GM19397 (cell line): ENCODE measurements at regions not wholly inside any gene's neighbourhood (a gene's known extent, or its start where the extent isn't known, plus 50 kb on each side); places are given as distances from the start of the nearest gene placed in this dataset.

Experiments
- ATAC-seq: cut with Tn5 transposase; IDR thresholded peaks from one replicate; pipeline ENCODE4 v1.9.1; 2021; ENCODE audit warnings: mild to moderate bottlenecking, moderate library complexity; ENCODE audit not compliant: unreplicated experiment

DNA sequence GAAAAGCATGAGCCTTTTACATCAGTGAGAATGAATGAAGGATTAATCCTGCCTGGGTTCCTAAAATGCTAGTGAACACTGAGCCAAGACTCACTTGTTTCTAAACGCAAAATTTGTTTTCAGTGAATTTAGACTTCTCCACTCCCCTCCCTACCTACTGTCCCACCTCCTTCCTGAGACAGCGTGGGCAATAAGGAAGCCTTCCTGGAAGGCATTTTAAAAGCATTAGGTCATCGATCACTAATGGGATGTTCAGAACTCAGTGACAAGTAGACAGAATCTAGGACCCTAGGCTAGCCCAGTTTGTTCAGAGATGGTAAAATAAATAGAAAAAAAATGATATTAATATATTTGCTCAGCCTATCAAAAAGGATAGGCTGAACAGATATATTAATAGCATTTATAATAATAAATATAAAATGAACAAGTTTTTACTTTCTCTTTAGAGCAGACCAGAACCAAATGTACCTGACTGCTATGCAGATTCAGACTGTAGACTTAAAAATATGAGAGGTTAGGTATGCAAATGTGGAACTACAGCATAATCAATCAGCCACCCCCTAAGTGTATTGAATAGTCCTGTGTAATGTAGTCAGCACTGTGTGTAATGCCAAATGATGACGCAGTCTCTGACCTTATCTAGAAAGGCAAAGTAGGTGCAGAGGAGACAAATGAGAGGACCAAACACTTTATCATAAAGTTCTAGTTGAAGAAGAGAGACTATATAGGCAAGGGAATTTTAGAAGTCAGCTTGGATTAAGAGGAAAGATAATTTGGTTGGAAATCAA is 331.1 kb downstream of the GPAT3 start:
- no peak for ATAC-seq

DNA sequence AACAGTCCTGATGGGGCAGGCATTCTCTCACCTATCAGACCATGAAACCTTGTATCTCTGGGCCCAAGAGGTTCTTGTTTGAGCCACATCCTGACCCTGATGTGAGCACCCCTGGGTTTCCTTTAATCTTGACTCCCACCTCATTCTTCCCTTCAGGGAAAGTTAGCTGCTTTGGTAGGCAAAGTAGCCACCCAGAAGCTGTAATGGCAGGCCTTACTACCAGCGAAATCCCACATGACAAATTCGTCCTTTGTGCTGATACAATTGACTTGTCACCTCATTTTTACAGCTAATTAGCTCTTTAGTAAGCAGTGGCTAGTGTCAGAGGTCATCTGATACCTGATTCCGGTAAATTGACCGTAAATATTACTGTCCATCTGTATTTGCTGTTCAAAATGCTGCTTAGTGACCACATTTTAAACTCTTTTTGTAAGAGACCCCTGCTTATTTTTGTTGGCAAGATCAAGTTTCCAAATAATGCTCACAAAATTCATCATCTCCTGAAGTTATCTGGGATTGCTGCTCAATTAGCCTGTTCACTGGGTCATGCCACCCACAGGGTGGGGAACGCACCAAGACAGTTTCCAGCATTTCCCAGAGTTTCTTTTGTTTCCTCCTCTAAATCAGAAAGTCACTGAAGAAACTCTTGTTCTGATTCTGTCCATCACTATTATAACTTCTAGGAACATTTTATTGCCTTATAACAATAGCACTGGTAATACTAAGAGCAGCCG is 329.7 kb downstream of the GPAT3 start:
- no peak for ATAC-seq

DNA sequence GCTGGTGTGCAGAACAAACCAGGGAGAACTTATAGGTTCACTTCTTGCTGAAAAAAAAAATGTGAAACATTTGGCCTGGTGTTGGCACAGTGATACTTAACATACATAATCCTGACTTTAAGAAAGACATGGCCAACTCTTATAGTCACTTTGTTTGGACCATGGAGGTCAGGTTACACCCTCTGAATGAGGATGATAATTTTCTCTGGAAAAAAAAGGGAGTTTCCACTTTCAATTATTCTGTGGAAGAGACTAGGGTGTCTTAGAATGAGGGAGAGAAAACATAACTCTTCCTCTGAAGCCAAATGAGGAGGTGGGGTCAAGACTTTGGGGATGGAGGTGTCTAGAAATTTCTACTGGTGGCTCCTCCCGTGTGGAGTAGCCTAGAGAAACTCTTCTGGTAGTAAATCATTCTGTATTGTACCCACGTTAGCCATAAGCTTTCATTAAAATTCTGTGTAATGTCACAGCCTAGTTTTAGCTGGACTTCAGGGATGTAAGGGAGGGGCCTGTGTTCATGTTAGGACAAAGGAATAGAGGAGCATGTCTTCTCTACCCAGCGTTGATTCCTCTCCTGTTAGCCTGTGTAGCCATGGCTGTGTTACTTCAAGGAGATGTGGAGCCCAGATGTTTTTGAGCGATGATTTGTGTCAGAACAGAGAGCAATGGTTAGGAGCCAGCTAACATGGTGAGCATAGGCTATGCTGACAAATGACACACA is 328.3 kb downstream of the GPAT3 start:
- no peak for ATAC-seq

DNA sequence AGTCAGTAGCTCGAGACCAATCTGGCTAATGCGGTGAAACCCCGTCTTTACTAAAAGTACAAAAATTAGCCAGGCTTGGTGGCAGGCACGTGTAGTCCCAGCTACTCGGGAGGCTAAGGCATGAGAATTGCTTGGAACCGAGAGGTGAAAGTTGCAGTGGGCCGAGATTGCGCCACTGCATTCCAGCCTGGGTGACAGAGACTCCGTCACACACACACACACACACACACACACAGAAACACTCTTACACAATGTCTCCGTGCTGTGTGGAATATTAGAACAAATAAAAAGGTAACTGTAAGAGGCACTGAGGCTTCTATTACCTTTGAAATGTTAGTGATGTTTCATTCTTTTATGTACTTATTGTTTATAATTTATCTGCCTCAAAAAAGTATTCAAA is 326.6 kb downstream of the GPAT3 start:
- ATAC-seq: no peak

DNA sequence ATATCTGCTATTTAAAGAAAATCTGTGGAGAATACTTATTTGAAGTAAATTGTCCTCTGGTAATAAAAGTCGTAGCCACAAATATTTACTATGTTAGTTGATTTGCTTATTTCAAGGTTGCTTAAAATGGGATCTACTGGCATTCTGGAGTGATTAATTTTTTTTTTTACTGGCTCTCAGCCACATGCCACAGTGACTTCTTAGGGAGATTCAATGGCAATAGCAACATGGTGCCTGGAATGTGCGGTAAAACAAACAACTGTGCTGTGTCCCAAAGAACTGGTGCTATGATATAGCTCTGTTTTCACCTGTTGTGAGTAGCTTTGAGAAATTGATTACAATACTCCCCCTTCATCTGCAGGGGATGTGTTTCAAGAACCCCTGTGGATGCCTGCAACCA is 324.3 kb downstream of the GPAT3 start:
- no peak for ATAC-seq

DNA sequence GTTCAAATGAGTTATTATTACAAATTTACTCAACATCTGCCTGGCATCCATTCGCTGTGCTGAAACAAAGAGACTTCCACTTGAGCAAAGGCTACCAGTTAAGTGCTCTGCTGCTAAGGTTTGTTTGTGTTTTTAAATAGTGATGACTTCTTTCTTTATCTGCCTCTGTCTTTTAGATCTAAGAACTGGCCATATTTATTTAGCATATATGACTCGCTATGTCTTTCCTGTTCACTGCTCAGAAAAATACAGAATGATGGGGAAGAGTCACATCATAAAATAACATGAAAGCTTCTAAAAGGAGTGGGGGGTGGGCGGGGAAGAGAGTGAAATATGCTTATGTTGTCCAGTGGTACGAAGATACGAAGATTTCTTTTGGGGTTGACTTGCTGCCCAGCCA is 322.2 kb downstream of the GPAT3 start:
- ATAC-seq: no peak

DNA sequence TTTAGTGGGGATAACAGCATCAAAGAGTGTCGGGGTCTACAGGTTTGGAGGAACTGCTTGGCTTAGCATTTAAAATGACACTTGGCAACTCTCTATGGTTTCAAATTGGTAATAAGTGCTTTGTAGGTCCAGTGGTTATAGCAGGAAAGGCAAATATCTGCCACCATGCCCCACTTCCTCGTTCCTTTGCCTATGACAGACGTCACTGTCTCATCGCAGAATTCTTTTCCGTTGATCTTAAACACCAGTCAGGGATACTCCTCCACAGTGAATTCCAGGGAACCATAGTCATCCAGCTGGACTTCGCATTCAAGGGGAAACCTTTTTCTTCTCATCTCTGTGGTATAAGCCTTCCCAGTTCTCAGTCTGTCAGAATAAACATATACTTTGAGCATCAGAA is 319.1 kb downstream of the GPAT3 start:
- no peak for ATAC-seq

DNA sequence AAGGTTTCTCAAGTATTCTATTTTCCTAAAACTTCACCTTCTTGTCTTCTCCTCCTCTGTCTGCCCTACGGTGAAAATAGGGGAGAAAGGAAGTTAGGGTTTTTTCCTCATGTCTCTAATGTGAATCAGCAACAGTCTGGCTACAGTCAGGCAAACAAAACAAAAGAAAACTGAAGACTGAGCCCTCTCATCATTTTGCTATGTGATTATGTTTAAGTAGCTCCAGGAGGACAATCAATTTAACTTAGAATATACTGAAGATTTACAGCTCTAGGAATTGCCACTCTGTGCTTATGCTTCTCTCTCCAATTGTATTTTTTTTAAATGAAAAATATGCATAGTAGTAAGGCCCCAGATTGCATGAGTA is 316.2 kb downstream of the GPAT3 start:
- ATAC-seq: no peak

DNA sequence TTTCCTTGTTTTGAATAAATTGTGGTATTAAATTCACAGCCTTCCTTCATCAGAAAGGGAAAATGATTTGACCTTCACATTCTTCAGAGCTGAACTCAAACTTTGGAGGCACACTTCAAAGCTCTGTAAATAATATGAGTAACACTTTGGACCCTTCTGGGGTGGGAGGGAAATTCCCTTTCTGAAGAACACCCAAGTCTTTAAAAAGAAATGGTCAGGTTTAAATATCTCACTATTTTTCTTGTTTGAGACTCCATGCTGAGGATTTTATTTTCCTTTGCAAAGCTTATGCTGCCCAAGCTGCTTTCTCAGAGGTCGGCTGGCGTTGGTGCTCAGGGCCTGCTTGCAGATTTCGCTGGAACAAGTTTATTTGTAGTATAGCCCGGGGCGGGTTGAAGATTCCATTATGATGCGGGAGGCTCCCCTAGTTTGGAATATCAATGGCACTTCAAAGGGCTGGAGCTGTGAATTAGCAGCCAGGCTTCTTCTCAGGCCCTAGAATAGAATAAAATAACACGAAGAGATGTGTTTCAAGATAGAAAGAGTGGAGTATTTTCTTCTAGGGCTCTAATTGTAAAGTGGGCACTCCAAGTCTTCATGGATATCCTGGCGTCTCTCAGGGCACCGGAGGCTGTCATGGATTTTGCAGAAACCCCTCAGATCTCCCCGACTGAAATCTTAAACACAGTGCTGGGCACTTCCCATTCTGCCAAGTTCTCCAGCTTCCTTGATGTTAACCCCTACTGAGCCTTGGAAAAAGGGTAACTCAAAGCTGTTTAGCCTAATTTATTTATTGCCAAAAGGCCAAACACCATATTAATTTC is 315.6 kb downstream of the GPAT3 start:
- ATAC-seq: no peak

DNA sequence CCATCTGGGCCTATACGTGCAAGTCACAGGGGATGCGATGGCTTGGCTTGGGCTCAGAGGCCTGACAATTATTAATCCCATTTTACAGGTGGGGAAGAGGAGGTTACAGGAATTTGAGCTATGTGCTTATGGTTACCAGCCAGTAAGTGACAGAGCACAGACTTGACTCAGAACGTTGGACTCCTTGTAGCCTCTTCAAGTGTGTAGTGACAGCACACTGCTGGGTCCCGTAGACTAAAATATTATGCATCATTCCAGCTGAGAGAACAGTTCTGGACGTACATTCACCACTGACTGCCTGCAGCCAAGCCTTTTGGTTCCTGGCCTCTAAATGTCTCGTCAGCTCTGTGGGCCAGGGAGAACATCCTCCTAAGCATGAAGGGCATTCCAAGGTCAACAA is 314.5 kb downstream of the GPAT3 start:
- no peak for ATAC-seq

DNA sequence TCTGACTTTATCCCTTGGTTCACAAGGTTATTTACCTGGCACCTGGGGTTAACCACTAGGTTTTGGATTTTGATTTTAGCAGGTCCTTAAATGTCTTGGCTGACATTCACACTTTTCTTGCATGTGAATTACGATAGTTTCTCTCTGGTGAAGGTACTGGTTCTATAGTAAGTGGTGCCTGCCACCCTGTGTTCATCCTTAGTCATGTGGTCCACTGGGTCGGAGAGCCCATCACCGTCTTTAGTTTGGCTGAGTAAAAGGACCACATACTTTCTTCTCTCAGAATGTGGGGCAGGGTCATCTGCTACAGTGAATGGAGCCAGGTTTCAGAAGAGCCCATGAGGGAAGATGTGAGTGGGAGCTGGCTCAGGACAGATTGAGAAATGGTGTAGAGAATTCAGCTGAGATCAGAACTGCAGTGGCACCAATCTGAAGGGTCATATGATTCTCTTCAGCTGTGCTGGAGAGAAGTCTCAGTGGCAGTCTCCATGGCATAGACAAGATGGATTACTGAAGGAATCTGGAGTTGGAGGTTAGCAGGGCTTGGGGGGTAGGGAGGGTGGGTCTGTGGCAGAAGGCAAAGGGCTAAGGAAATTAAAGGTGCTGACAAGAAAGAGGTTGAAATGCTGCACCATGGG is 310.4 kb downstream of the GPAT3 start:
- ATAC-seq: no peak

DNA sequence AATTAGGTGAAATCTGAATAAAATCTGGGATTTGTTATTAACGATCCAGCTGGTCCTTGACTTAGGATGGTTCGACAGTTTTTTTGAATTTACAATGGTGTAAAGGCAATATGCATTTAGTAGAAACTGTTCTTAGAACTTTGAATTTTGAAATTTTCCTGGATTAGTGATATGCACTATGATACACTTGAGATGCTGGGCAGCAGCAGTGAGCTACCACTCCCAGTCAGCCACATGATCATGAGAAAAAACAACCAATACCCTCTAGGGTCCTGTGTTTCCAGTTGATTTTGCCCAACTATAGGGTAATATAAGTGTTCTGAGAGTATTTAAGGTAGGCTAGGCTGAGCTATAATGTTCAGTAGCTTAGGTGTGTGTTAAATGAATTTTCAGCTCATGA is 303.7 kb downstream of the GPAT3 start:
- no peak for ATAC-seq

DNA sequence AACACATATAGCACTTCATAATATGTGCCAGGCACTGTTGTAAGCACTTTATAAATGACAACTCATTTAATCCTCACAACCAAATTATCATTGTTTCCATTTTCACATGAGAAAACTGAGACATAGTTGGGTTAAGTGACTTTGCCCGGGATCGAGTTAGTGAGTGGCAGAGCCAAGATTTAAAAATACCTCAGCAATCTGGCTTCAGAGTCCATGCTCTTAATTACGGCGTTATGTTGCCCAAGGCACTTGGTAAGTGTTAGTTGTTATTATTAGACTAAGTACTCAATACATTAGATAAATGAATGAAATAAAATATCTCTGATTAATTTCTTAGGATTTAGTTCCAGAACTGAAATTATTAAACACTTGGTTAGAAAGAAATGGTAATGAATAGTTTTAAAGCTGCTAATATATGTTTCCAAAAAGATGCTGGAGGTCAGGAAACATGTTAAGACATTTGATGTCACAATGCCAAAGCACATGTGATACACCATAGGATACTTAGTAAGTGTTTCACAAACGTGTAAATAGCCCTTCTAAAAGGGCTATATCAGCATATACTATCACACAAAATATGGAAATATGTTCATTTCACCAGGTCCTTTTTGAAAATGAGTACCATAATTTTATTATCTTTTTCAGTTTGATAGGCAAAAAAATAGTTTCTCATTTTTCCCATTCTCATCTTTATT is 301.9 kb downstream of the GPAT3 start:
- ATAC-seq: no peak

DNA sequence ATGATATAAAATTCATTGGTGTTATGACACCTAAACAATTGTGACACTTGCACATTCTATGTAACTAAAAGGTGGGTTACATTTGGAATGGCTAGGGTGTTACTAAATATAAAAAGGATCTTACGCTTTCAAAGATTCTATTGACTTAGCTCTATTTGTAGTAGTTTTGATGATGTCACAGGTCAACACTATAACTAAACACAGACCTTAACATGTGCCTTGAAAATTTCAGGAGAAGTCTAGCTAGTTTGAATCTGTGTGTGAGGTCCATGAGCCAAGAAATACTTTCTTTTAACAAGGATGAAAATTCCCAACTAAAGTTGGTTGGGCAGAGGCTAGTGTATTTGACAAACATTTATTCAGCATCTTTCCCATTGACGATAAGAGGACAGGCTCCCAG is 298.0 kb downstream of the GPAT3 start:
- no peak for ATAC-seq

DNA sequence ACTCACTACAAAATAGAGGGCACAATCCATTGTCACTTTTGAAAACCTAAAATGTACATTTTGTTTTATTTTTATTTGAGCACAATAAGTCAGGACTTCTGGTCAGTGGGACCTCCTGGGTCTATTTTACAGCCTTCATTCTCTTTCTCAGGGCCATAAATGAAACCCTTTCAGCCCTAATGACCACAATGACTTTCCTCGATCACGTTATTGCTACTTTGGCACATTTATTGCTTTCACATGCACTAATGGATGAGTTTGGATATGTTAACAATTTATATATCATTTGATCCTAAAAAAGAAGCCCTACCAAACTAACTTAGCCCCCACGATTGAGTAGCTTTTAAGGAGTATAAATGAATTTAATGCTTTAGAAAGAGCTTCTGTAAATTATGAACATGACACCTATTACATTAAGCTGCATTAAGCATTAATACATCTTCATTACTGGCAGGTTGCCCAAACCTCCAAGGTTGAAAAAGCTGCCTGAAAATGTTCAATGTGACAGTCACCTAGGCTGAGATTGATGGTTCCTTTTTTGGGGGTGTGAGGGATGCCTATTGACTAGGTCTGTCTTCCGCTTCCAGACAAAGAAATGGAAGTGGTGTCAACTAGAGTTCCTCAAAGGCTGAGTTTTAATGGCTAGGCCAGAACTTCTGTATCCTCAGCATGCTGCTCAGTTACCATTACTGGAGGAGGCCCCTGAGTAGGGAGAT is 296.4 kb downstream of the GPAT3 start:
- ATAC-seq: no peak

DNA sequence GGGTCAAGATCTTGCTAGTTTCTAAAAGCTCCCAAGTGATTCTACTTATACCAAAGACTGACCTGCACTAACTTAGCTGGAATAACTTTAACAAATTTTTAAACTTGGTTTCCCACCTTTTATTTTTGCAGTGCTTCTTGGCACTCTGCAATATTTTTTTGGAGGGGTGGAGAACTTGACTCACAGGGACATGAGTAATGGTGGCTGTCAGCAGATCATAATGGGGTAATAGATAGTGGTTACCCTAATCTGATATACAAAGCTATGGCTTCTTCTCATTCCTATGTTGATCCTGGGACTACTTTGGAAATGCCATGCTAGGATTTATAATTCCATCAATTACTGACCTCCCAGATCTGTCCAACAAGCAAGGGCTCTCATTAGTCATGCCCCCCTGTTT is 295.7 kb downstream of the GPAT3 start:
- ATAC-seq: no peak

DNA sequence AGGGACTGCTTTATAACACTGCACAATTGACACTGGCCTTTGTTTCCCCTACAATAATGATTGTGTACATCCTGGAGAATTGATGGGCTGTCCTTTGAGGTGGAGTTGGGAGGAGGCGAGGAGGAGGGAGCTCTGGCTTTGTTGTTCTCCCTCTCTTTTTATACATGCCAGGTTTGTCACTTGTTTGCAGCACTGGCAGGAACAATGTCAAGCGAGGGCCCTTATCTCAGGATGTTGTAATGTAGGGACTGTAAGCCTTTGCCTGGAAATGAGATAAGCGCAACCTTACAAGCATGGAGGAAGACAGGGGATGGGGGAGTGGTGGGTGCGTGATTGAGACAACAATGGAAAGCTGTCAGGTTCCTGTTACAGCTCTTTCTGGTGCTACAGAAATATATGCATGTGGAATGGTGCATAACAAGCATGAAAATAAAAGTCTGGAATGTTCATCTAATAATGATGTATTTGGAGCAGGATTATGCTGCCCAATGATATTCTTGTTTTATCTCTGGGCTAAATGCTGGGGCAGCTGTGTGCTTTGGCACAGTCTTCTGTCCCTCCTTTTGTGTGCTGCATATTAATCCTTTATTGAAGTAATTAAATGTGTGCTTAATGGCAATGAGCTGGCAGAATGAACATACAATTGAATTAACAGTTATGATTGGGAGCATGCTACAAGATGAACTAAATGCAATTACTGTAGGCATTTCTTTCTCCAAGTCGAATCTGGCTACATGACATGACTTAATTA is 294.4 kb downstream of the GPAT3 start:
- ATAC-seq: no peak

DNA sequence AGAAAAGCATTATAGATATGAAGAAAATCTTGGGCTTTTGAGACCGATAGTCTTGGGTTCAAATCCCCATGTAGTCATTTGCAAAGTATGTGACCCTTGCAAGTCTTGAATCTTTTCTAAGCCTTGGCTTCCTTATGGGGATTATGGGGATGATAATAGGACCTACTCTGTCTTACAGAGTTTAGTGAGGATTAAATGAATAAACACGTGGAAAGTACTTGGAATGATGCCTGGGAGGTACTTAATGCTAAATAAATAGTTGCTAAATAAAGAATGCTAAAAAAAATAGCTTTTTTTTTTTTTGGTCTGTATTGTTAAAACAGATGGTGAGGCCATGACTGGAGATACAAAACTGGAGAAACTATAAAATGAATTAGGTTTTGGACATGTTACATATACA is 292.7 kb downstream of the GPAT3 start:
- ATAC-seq: no peak

DNA sequence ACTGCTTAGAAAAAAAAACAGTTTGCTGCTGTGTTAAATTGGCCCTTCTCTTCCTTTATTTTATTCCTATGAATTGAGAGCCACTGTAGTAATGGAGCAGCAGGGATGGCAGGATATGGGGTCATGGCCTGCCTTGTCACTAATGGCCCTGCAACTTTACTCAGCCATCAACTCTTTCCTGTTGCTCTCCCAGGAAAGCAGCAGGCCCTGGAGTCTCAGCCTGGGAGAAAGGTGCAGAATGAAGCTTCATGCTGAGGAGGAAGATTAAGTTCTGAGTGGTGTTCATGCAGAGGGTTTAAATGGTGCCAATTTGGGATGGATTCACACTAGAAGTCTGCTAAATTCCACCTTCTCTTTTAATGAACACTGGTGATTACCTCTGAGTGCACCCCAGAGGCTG is 285.6 kb downstream of the GPAT3 start:
- no peak for ATAC-seq
